Neural cell (in vitro differentiated cells): ENCODE measurements at regions not wholly inside any gene's neighbourhood (a gene's known extent, or its start where the extent isn't known, plus 50 kb on each side); places are given as distances from the start of the nearest gene placed in this dataset.

Experiments used
- H2AFZ ChIP-seq: fragments of 200-600, 300-800 bp; sonication (generic), shearing (Covaris generic); 2 replicates; pipeline ENCODE4 v1.6.0; 2014; ENCODE audit warnings: low read depth, mild to moderate bottlenecking, antibody characterized with exemption, low read length, moderate library complexity
- H3F3A ChIP-seq: fragments of 200-600 bp; shearing (Covaris generic); 2 replicates; pipeline ENCODE4 v1.6.1; 2016; ENCODE audit warnings: mild to moderate bottlenecking, moderate library complexity, mixed read lengths, antibody characterized with exemption, low read length; ENCODE audit not compliant: insufficient read depth, poor library complexity, severe bottlenecking
- H3K27ac ChIP-seq: fragments of 200-600, 300-800 bp; sonication (generic), shearing (Covaris generic); 2 replicates; pipeline ENCODE4 v1.5.1; 2014; ENCODE audit warnings: mild to moderate bottlenecking, low read length, moderate library complexity
- H3K27me3 ChIP-seq: fragments of 300-800, 200-600 bp; sonication (generic), shearing (Covaris generic); 2 replicates; pipeline ENCODE4 v1.6.0; 2014; ENCODE audit warnings: mild to moderate bottlenecking, low read depth, low read length, moderate library complexity; ENCODE audit not compliant: insufficient read depth
- H3K36me3 ChIP-seq: fragments of 300-800, 200-600 bp; sonication (generic), shearing (Covaris generic); 2 replicates; pipeline ENCODE4 v1.5.1; 2014; ENCODE audit warnings: mild to moderate bottlenecking, antibody characterized with exemption, low read length, moderate library complexity; ENCODE audit not compliant: insufficient read depth
- H3K4me2 ChIP-seq: fragments of 300-800, 200-600 bp; sonication (generic), shearing (Covaris generic); 2 replicates; pipeline ENCODE4 v1.6.0; 2014; ENCODE audit warnings: mild to moderate bottlenecking, low read length
- H3K4me3 ChIP-seq: fragments of 300-800, 200-600 bp; sonication (generic), shearing (Covaris generic); 2 replicates; pipeline ENCODE4 v1.5.1; 2014; ENCODE audit warnings: mild to moderate bottlenecking, low read length, moderate library complexity
- H3K79me2 ChIP-seq: fragments of 200-600 bp; shearing (Covaris generic); replicated peaks from 2 replicates; pipeline ENCODE4 v1.6.0; 2014; ENCODE audit warnings: mild to moderate bottlenecking, low read length, moderate library complexity; ENCODE audit not compliant: insufficient read depth
- H3K9ac ChIP-seq: fragments of 300-800, 200-600 bp; sonication (generic), shearing (Covaris generic); 2 replicates; pipeline ENCODE4 v1.6.1; 2016; ENCODE audit warnings: mild to moderate bottlenecking, low read length, mixed read lengths
- H3K9me2 ChIP-seq: fragments of 200-600 bp; shearing (Covaris generic); 2 replicates; pipeline ENCODE4 v1.6.1; 2016; ENCODE audit warnings: mild to moderate bottlenecking, low read length, mixed read lengths; ENCODE audit not compliant: insufficient read depth
- H3K9me3 ChIP-seq: fragments of 200-600, 300-800 bp; sonication (generic), shearing (Covaris generic); 2 replicates; pipeline ENCODE4 v1.6.1; 2016; ENCODE audit warnings: mild to moderate bottlenecking, mixed run types, low read length, moderate library complexity, mixed read lengths
- H4K20me1 ChIP-seq: fragments of 200-600 bp; shearing (Covaris generic); 2 replicates; pipeline ENCODE4 v1.6.1; 2016; ENCODE audit warnings: mild to moderate bottlenecking, mixed run types; ENCODE audit not compliant: insufficient read depth
- CTCF ChIP-seq: fragments of 450-650 bp; IDR thresholded peaks from 2 replicates; pipeline ENCODE4 v1.5.1; 2014; ENCODE audit warnings: antibody characterized with exemption, mild to moderate bottlenecking, moderate library complexity; ENCODE audit not compliant: poor library complexity, severe bottlenecking
- EP300 ChIP-seq: fragments of 450-650 bp; conservative IDR thresholded peaks from 2 replicates; pipeline ENCODE4 v1.6.1; 2014; ENCODE audit warnings: antibody characterized with exemption, mild to moderate bottlenecking, moderate library complexity; ENCODE audit not compliant: poor library complexity, severe bottlenecking
- EZH2 ChIP-seq: fragments of 200-600, 300-800 bp; shearing (Covaris generic), sonication (generic); IDR thresholded peaks from 2 replicates; pipeline ENCODE4 v1.6.1; 2014; ENCODE audit warnings: antibody characterized with exemption, low read length, borderline replicate concordance, mild to moderate bottlenecking; ENCODE audit not compliant: insufficient read depth, poor library complexity, severe bottlenecking
- MXI1 ChIP-seq: fragments of 450-650 bp; conservative IDR thresholded peaks from 2 replicates; pipeline ENCODE4 v1.6.1; 2014; ENCODE audit warnings: antibody characterized with exemption, mild to moderate bottlenecking; ENCODE audit not compliant: poor library complexity, severe bottlenecking
- POLR2AphosphoS5 ChIP-seq: IDR thresholded peaks from 2 replicates; pipeline ENCODE4 v1.6.1; 2012
- RAD21 ChIP-seq: fragments of 450-650 bp; conservative IDR thresholded peaks from 2 replicates; pipeline ENCODE4 v1.6.1; 2014; ENCODE audit warnings: antibody characterized with exemption, mild to moderate bottlenecking, moderate library complexity
- REST ChIP-seq: IDR thresholded peaks from 2 replicates; pipeline ENCODE4 v1.6.1; 2012; ENCODE audit warnings: borderline replicate concordance
- SMC3 ChIP-seq: fragments of 450-650 bp; conservative IDR thresholded peaks from 2 replicates; pipeline ENCODE4 v1.6.1; 2014; ENCODE audit warnings: antibody characterized with exemption, mild to moderate bottlenecking, moderate library complexity; ENCODE audit not compliant: poor library complexity
- TAF1 ChIP-seq: IDR thresholded peaks from 2 replicates; pipeline ENCODE4 v1.6.1; 2012; ENCODE audit warnings: low read depth

- no peak overlapping the region for H3K9ac ChIP-seq
- H2AFZ ChIP-seq = no peak overlapping the region
- H3F3A ChIP-seq = no peaks in the 10 kb centered on the region
- H3K9me3 ChIP-seq = no peaks in the 10 kb centered on the region
- H3K27ac ChIP-seq = no peak overlapping the region
- H3K36me3 ChIP-seq = no peaks in the 10 kb centered on the region
- H3K4me3 ChIP-seq = no peak overlapping the region
- H3K9me2 ChIP-seq = no peaks in the 10 kb centered on the region
- TF ChIP-seq POLR2AphosphoS5 = no peak
- TF ChIP-seq REST = no peak
- no peak for TF ChIP-seq RAD21
- H3K4me2 ChIP-seq = no peak overlapping the region
- H4K20me1 ChIP-seq = no peaks in the 10 kb centered on the region
- H3K79me2 ChIP-seq = no peaks in the 10 kb centered on the region
- no peaks in the 10 kb centered on the region for H3K27me3 ChIP-seq
These were observed 398.5 kb upstream of the RPS23 start for GRCh38 chr5:82676661-82677060.

DNA sequence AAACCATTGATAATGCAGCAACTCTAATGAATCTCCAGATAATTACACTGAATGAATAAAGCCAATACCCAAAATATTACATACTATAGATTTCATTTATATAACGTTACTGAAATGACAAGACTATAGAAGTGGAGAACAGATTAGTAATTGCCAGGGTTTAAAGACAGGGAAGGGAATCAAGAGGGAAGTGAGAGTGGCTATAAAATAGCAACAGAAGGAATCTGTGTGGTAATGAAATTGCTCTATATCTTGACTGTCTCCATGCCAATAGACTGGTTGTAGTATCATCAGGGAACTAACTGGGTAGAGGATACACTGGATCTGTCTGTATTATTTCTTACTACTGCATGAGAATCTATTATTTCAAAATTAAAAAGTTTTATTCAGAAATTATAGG is 396.5 kb upstream of the RPS23 start:
- no peaks in the 10 kb centered on the region for H4K20me1 ChIP-seq
- no peaks in the 10 kb centered on the region for H3K79me2 ChIP-seq
- H3K27ac ChIP-seq = no peak overlapping the region
- TF ChIP-seq REST = no peak
- no peak for TF ChIP-seq EZH2
- no peak for TF ChIP-seq RAD21
- TF ChIP-seq SMC3 = no peak
- no peak for TF ChIP-seq POLR2AphosphoS5
- no peak for TF ChIP-seq EP300
- TF ChIP-seq TAF1 = no peak
- no peak for TF ChIP-seq CTCF
- TF ChIP-seq MXI1 = no peak
- H3F3A ChIP-seq = no peaks in the 10 kb centered on the region
- no peaks in the 10 kb centered on the region for H3K9me3 ChIP-seq
- no peak overlapping the region for H3K4me2 ChIP-seq
- no peaks in the 10 kb centered on the region for H3K27me3 ChIP-seq
- no peak overlapping the region for H2AFZ ChIP-seq
- H3K9ac ChIP-seq = no peak overlapping the region
- no peaks in the 10 kb centered on the region for H3K36me3 ChIP-seq
- no peaks in the 10 kb centered on the region for H3K9me2 ChIP-seq
- no peak overlapping the region for H3K4me3 ChIP-seq
